Stimulated activated CD4-positive, alpha-beta T cell treated with anti-CD3 and anti-CD28 coated beads, TNF-alpha, amount 100 ng/mL, for 48 hours (primary cell): ENCODE measurements at regions not wholly inside any gene's neighbourhood (a gene's known extent, or its start where the extent isn't known, plus 50 kb on each side); places are given as distances from the start of the nearest gene placed in this dataset.

Experiments
- DNase-seq, 3 donors: peaks; one replicate each; pipeline ENCODE4 v3.0.0-alpha.2; 2020; ENCODE audit warnings: low read depth in 3 of 3

- no peak for DNase-seq
Measured at GRCh38 chr18:14905350-14905749, 157.4 kb downstream of the ANKRD30B start.

GRCh38 chr18:14905979-14906378 is 158.0 kb downstream of the ANKRD30B start:
- DNase-seq: no peak

- DNase-seq: no peak
Measured at GRCh38 chr18:14907420-14907819, 159.4 kb downstream of the ANKRD30B start.

GRCh38 chr18:14908541-14908940 is 160.6 kb downstream of the ANKRD30B start:
- DNase-seq: no peak

- no peak for DNase-seq
Measured at GRCh38 chr18:14912967-14913366, 165.0 kb downstream of the ANKRD30B start.

GRCh38 chr18:14914121-14914520 is 166.1 kb downstream of the ANKRD30B start:
- DNase-seq: no peak

- DNase-seq: no peak
Measured at GRCh38 chr18:14914771-14915170, 166.8 kb downstream of the ANKRD30B start.

GRCh38 chr18:14916181-14916580 is 168.2 kb downstream of the ANKRD30B start:
- DNase-seq: no peak

GRCh38 chr18:14916851-14917250 is 168.9 kb downstream of the ANKRD30B start:
- DNase-seq: no peak

- no peak for DNase-seq
Measured at GRCh38 chr18:14917311-14917710, 169.3 kb downstream of the ANKRD30B start.

GRCh38 chr18:14919666-14920065 is 171.7 kb downstream of the ANKRD30B start:
- no peak for DNase-seq

GRCh38 chr18:14921031-14921430 is 173.1 kb downstream of the ANKRD30B start:
- no peak for DNase-seq

- no peak for DNase-seq
Measured at GRCh38 chr18:14921547-14921946, 173.6 kb downstream of the ANKRD30B start.

GRCh38 chr18:14922031-14922430 is 174.1 kb downstream of the ANKRD30B start:
- DNase-seq: no peak

GRCh38 chr18:14922965-14923565 is 175.1 kb downstream of the ANKRD30B start:
- DNase-seq: no peak

- DNase-seq: no peak
Measured at GRCh38 chr18:14924226-14924625, 176.3 kb downstream of the ANKRD30B start.

- DNase-seq: no peak
Measured at GRCh38 chr18:14925281-14925709, 177.3 kb downstream of the ANKRD30B start.

GRCh38 chr18:14927701-14928100 is 179.7 kb downstream of the ANKRD30B start:
- DNase-seq: no peak

GRCh38 chr18:14928396-14928795 is 180.4 kb downstream of the ANKRD30B start:
- DNase-seq: no peak

- DNase-seq: no peak
Measured at GRCh38 chr18:14930076-14930475, 182.1 kb downstream of the ANKRD30B start.

GRCh38 chr18:14930576-14930975 is 182.6 kb downstream of the ANKRD30B start:
- DNase-seq: no peak

GRCh38 chr18:14933049-14933851 is 185.3 kb downstream of the ANKRD30B start:
- DNase-seq: no peak

GRCh38 chr18:14933964-14934363 is 186.0 kb downstream of the ANKRD30B start:
- DNase-seq: no peak
